HG03039 (cell line): ENCODE measurements at regions not wholly inside any gene's neighbourhood (a gene's known extent, or its start where the extent isn't known, plus 50 kb on each side); places are given as distances from the start of the nearest gene placed in this dataset.

Source experiments
- ATAC-seq: cut with Tn5 transposase; IDR thresholded peaks from one replicate; pipeline ENCODE4 v1.9.1; 2021; ENCODE audit warnings: mild to moderate bottlenecking, moderate library complexity; ENCODE audit not compliant: unreplicated experiment

DNA sequence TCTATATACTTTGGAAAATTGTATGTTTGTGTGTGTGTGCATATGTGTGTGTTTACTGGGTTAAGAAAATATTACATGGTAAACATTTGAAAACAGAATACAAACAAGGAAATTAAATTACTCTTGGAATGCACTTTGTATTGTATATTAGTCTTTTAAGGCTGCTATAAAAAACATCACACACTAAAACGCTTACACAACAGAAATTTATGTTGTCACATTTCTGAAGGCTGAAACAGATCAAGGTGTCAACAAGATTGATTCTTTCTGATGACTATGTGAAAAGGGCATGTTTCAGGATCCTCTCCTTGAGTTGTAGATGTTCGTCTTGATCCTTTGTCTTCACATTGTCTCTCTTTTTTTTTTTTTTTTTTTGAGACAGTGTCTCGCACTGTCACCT is 149.1 kb upstream of the CNTN5 start:
- no peak for ATAC-seq

DNA sequence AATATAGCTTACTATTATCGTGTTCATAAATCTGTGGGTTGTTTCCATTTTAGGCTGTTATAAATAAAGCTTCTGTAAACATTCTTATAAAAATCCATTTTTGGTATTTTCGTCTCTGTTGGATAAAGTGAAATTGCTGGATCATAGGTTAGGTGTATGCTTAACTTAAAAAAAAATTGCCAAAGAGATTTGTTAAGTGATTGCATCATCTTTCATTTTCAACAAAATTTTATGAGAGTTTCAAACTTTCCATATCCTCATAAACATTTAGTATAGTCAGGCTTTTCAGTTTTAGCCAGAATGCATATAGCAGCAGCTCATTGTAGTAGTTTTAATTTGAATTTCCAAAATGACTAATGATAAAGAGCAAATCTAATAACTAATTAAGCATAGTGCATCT is 146.7 kb upstream of the CNTN5 start:
- no peak for ATAC-seq

DNA sequence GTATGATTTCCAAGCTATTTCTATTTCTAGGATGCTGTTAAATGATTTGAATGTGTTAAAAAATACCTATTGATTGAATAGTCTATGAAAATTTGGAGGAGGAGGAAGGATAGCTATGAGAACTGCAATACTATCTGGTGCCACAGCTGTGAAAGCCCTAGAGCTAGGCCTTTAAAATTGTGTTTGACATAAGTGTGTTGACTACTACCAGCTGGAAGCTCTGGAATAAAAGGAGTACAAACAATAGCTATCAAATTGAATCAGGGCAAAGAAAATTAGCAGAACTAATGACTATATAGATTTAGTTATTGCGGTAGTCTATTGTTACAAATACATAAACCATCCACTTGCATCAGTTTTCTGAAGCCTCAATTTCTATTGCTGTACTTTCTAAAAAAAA is 124.8 kb upstream of the CNTN5 start:
- no peak for ATAC-seq

DNA sequence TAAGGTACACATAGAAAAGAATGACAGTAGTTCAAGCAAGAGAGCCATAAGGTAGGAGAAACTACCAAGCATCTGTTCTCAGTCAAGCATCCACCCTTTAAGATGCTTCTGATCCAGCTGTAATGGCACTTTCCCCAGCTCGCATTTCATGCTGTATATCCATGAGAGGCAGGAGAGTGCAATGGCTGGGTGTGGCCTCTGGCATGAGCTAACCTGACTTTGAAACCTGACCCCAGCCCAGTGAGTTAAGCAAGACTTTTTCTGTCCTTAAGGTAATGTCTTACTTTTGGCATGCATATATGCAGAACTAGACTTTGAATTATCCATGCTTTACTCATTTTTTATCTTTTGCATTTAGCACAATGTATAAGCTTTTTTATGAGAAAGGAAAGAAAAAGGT is 79.8 kb upstream of the CNTN5 start:
- no peak for ATAC-seq

DNA sequence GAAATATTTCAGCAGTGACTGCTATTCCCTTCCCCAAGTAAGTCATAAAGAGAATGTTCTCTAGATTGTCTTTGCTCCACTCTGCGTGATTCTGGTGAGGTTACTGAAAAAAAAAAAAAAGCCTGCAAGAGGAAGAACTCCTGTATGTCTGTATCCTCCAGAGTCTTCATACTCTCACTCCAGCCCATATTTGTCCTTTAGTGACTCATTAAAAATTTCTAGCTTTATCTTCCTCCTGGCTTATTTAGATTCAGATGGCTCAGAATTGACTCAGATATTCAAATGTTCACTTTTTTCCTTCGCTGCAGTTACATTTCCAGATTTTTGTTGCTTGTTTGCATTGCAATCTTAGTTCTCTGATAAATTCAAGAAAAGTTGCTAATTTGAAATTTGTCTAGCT is 76.3 kb upstream of the CNTN5 start:
- no peak for ATAC-seq

DNA sequence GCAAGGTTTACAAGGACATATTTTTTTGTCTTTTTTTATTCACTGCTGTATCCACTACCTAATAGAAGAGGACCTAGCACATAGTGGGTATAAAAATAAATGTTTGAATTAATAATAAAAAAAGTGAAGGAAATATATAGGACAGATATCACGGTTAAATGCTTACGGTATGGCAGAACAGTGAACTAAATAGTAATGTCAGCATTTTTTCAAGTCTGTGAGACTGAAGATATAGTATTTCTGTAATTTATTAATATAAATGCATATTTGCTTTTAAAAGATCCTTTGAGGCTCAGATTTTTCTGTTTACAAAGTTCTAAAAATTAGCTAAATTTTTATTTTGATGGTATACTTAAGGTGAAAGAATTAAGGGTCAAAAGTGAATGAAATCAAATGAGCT is 68.6 kb upstream of the CNTN5 start:
- ATAC-seq, result no peak

DNA sequence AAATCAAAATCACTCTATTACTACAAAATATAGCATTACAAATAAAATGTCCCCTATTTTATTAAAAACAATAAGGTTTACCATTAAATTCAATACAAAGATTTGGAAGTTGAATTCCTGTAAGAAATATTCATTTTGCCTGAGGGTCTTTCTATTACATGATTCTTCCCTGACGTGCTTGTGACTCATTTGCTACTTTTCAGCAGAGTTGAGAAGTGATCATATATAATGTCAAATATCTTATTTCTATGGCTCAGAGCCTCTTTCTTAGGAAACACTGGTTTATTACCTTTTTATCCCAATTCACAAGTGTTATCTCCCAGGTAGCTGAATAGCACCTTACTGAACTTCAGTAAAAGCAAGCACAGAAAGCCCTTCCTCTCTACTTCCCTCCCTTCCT is 65.2 kb upstream of the CNTN5 start:
- no peak for ATAC-seq

DNA sequence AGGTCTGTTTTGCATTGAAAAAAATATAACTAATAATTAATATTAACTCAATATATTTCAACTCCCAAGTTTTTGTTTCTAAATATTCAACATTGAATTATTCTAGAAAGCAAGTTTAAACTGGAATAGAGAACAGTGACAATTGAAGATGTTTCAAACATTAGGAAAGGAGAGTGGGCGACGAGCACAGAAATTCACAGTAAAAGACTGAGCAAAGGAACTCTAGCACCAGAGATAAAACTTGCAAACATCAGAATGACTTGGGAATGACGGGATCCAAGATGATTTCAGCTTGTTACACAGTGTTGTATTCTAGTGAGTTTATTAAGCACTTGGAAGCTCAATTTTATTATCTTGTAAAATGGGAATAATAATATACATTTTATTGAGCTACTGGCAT is 56.6 kb upstream of the CNTN5 start:
- ATAC-seq, result no peak

DNA sequence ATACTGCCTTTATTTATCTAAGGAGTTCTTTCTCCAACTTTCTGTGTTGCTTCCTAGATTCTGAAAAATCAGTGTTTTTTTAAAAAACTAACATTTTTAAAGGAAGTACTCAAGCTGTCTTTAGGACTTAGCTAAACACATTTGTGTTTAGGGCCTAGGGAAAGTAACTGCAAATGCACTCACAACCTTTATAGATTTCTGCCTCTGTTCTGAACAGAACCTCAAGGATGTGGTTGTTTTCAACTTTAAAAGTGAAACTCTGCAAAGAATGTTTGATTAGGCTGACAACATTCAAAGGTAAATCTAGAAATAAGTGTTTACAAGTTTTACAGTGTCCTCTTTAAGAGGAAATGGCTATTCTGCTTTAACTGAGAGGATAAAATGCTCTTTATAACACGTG is 55.4 kb upstream of the CNTN5 start:
- ATAC-seq, result no peak

DNA sequence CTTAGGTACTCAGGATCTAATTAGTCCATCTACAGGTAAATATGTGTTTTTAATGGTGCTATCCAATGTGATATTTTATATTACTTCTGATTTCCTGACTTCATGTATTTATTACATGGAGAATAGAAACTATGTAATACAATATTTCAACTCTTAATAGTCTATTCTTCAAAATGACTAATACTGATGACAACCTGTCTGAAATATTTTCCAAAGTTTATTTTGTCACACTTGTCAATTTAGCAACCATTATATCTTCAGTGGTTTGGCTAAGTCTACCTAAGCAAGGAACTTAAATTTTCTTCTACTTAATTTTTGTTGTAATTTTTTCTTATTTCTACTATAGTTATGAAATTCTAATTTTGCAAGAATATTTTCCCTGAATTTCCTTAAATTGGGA is 55.0 kb upstream of the CNTN5 start:
- ATAC-seq, result no peak

DNA sequence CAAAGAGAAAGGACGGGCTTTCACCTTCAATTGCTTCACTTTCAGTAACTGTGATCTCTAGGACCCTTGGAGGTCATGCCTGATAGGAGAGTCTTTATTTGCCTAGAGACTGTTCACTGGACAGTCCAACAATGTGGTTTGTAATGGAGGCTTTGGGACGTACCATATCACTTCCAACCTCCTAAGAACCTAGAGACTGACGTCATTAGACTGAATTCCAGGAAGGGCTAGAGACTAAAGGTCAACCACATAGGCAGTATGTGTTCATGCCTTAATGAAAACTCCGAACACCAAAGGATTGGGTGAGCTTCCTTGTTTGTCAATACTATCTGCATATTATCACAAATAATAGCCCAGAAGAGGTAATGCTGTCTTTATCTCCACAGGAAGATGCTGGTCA is 53.7 kb upstream of the CNTN5 start:
- no peak for ATAC-seq
